Liver (tissue), 3 donors: ENCODE measurements at regions not wholly inside any gene's neighbourhood (a gene's known extent, or its start where the extent isn't known, plus 50 kb on each side); places are given as distances from the start of the nearest gene placed in this dataset.

Experiments used
- ATF3 ChIP-seq: IDR thresholded peaks from 2 replicates; pipeline ENCODE4 v1.6.1; 2016; ENCODE audit warnings: antibody characterized with exemption
- CTCF ChIP-seq: fragments of 150-350 bp; IDR thresholded peaks from 2 replicates; pipeline ENCODE4 v1.5.1; 2017; ENCODE audit warnings: improper control_type of control experiment, low read depth, low read length; ENCODE audit not compliant: missing input control
- GABPA ChIP-seq, 2 donors: IDR thresholded peaks in 1 of 2; conservative IDR thresholded peaks in 1 of 2; 2 replicates each; pipeline ENCODE4 v1.6.1; 2016; ENCODE audit warnings: antibody characterized with exemption in 2 of 2, mild to moderate bottlenecking in 1 of 2, moderate library complexity in 1 of 2
- HNF4G ChIP-seq: IDR thresholded peaks from 2 replicates; pipeline ENCODE4 v1.6.1; 2016; ENCODE audit warnings: antibody characterized with exemption
- JUND ChIP-seq, 2 donors: IDR thresholded peaks; 2 replicates each; pipeline ENCODE4 v1.6.1; 2016; ENCODE audit warnings: antibody characterized with exemption in 2 of 2
- MAX ChIP-seq: IDR thresholded peaks from 2 replicates; pipeline ENCODE4 v1.6.1; 2016; ENCODE audit warnings: antibody characterized with exemption
- RAD21 ChIP-seq, 2 donors: IDR thresholded peaks; 2 replicates each; pipeline ENCODE4 v1.6.1; 2016; ENCODE audit warnings: antibody characterized with exemption in 2 of 2, mild to moderate bottlenecking in 2 of 2
- REST ChIP-seq: IDR thresholded peaks from 2 replicates; pipeline ENCODE4 v1.6.1; 2016; ENCODE audit warnings: antibody characterized with exemption, mild to moderate bottlenecking
- RXRA ChIP-seq, 2 donors: IDR thresholded peaks; 2 replicates each; pipeline ENCODE4 v1.6.1; 2017 to 2018; ENCODE audit warnings: antibody characterized with exemption in 2 of 2, mild to moderate bottlenecking in 1 of 2
- SP1 ChIP-seq: IDR thresholded peaks from 2 replicates; pipeline ENCODE4 v1.6.1; 2018; ENCODE audit warnings: antibody characterized with exemption, mild to moderate bottlenecking
- TAF1 ChIP-seq: conservative IDR thresholded peaks from 2 replicates; pipeline ENCODE4 v1.6.1; 2016; ENCODE audit warnings: antibody characterized with exemption, mild to moderate bottlenecking
- YY1 ChIP-seq: IDR thresholded peaks from 2 replicates; pipeline ENCODE4 v1.6.1; 2016; ENCODE audit warnings: antibody characterized with exemption, mild to moderate bottlenecking
- ZBTB33 ChIP-seq: IDR thresholded peaks from 2 replicates; pipeline ENCODE4 v1.6.1; 2016; ENCODE audit warnings: antibody characterized with exemption
- donor health status: healthy.
- donor health status: healthy.

- TF ChIP-seq CTCF: no peak
- no peak for TF ChIP-seq TAF1
- no peak for TF ChIP-seq SP1
- no peak for TF ChIP-seq HNF4G
- no peak for TF ChIP-seq YY1
- no peak for TF ChIP-seq RAD21 (IDR thresholded peaks at IDR 0.05)
- TF ChIP-seq ATF3: no peak
- TF ChIP-seq GABPA (IDR thresholded peaks at IDR 0.05 in 1 of 2, conservative IDR thresholded peaks at IDR 0.05 in 1 of 2): no peak
- no peak for TF ChIP-seq REST
- no peak for TF ChIP-seq RXRA (IDR thresholded peaks at IDR 0.05)
- TF ChIP-seq MAX: no peak
- TF ChIP-seq ZBTB33: no peak
- TF ChIP-seq JUND (IDR thresholded peaks at IDR 0.05): no peak
Observed at GRCh38 chr4:151835467-151835866, 74.7 kb upstream of the GATB start.
